HG03378 (cell line): ENCODE measurements at regions not wholly inside any gene's neighbourhood (a gene's known extent, or its start where the extent isn't known, plus 50 kb on each side); places are given as distances from the start of the nearest gene placed in this dataset.

ENCODE experiments used
- ATAC-seq: cut with Tn5 transposase; IDR thresholded peaks from one replicate; pipeline ENCODE4 v1.9.1; 2021; ENCODE audit warnings: mild to moderate bottlenecking, moderate library complexity; ENCODE audit not compliant: unreplicated experiment

DNA sequence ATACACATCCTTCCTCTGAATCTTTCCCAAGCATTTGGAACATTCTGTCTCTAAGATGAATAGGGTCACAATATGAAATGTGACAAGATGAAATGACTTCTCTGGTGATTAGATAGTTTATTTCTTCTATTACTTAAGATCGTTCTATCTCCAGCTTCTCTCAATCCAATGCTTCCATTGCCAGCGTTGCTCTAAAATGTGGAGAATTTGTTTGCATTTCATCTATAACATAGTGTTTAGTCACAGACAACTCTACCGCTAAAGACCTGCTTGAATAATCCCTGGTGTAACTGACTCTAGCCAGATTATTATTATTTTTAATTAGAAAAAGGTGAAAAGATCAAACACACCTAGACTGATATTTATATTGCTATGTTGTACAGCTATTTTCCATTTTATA lies 184.7 kb upstream of the PRICKLE1 start:
- ATAC-seq: no peak

DNA sequence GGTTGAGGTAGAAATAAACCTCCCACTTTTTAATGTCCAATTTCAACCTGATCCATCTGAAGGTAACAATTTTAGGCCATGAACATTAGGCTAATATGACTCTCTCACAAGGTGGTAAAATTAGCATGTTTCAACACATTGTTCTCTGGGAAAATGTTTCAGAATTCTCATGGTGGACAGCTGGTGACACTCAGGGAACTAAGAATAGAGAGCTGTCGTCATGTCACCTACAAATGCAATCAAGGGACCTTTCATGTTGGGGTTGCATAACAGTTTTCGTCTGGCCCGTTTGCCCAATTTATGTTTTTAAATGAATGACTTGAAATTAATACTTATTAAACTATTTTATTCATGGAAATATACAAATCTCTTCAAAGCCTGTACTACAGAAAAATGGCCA lies 180.7 kb upstream of the PRICKLE1 start:
- ATAC-seq: no peak

DNA sequence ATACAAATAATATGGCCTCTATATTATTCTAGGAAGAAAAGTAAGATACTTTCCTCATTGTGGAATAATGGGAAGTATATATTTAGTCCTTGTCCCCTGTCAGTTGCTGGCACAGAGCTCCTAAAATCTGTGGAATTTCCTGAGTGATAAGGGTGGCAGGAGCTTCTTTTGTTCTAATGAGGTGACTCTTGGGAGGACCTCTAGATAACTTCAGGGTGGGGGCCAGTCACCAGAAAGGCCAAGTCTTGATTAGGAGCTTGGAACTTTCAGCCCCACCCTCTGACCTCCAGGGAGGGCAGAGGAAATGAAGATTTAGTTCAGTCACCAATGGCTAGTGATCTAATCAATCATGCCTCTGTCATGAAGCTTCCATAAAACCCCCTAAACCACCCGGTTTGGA lies 179.9 kb upstream of the PRICKLE1 start:
- no peak for ATAC-seq

DNA sequence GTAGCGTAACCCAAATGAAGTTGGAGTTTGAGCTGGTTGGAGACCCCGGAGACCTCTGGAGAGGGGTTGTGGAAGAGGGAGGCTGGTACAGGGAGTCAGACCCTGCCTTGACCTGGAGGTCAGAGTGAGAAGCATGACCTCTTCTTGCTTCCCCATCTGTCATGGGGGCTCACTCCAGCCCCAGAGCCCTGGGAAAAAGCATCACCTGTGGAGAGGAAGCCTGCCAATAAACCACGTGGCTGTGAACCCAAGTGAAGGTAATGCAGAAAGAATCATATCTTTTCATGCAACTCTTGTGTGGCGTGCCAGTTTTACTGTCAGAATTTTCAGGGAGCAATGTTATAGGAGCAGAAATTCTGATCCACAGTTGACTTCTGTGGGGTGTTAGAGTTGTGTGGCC lies 178.5 kb upstream of the PRICKLE1 start:
- ATAC-seq: no peak

DNA sequence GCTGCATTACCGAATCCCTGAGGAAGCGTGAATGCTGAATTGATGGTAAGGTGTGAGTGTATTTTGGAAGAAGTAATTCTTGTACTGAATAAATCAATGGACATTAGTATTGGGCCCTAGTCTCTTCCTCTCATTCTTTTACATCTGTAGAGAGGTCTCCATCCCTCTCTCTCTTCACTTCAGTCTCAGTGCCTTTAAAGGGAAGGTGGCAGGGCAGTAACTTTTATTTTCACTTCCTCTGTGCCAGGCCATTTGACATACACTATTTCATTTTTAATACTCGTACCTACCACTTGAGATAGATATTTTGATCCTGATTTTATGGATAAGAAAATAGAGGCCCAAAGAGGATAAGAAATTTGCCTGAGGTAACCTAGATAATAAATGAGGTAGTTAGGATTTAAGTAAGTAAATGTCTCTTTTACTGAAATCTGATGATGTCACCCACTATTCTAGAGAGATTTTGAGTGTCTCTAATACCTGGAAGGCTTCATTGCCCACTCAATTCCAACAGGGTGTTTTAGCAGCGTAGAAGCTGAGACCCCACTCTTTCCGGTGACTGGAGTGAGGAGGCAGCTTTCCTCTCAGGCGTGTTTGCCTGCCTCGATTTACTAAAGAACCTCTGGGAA lies 177.9 kb upstream of the PRICKLE1 start:
- no peak for ATAC-seq

DNA sequence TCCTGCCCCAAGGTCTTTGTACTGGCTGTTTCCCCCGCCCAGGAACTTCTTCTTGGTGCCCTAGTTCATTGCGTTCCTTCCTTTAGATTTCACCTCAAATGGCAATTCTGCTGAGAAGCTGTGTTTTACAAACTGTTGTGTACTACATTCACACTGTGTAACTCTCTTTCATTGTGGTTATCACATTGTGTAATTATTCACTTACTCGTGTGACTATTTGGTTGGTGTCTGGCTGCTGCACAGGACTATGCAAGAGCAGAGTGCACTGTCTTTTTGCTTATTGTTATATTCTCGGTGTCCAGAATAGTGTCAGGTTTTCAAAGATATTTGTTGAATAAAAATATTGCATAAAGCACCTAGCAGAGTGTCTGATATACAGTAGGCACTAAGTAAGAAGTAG lies 177.2 kb upstream of the PRICKLE1 start:
- ATAC-seq: no peak

DNA sequence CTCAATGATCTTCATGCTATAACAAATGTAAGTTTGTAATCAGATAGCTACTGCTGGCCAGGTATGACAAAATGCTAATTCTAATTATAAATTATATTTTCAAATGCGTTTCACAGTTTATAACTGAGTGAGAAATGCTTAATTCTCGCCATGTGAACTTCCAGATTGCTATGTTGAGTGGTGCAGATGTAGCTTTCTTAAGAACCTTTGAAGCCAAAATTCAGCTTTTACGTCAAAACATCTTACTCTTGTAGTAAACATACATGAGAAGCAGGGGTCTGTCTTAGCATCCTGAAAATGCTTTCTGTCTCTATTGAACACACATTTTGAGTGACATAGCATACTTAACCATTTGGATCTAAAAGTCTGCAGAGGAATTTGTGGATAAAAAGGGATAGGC lies 176.5 kb upstream of the PRICKLE1 start:
- no peak for ATAC-seq

DNA sequence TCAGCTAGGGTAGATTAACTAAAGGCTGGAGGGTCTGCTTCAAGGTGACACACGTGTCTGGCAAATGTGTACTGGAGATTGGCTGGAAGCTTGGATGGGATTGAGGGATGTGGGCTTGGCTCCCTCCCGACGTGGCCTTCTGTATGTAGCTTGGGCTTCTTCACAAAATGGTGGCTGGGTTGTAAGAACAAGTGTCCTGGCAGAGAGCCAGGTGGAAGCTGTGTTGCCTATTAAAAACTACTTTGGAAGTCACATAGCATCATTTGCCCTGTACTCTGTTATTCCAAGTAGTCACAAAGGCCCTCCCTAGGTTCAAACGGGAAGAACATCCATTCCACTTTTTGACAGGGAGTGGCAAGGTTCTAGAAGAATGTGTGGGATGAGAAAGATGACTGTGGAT lies 174.1 kb upstream of the PRICKLE1 start:
- ATAC-seq: no peak

DNA sequence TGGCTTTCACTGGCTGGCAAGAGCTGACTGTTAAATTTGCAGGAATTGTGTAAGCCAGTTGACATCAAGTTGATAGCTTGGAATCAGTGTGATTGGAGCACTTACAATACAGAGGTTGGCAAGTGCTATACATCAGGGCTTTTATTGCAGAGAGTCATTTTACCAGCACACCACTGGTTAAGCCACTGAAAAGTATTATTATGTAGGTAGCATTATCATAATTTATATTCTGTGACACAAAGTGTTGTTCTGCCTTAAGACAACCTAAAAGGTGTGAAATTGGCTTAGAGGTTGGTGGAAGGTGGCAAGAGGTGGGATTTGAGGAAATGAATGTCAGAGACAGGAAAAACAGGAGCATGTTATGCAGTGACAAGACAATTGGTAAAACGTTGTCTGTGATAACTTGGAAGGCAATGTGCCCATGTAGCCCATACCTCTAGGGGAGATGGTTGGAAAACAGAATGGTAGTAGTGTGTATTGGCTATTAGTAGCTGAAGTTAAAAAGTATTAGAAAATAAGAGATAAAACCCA lies 172.9 kb upstream of the PRICKLE1 start:
- ATAC-seq: no peak

DNA sequence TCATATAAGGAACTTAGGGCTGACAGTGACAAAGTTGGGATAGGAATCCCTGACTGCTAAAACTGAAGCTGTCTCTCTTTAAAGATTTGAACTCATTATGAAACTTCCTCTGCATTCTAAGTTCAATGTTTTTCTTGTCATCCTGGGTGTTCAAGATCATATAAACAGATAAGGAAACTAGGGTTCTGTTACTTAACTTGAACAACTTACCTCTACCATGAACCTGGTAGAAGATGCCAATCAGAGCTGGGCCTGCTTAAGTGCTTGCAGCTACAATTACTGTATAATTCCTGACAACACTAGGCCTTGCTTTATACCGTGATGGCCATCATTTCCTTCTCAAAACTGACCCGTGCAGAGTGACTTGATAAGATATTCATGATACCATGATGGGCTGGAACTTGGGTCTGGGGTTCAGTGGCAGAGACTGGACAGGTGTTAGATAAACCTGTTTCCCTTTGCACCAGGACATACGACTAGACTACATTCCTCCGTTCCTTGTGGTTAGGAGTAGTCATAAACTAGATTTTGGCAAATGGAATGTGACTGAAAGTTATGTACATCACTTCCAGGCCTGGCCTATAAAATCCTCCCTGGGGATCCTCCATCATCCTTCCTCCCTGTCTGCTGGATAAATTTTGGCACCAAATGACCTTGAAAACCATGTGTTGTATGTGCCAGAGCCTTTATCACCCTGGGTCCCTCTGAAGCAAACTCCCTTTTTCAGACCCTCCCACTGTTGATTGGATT lies 172.2 kb upstream of the PRICKLE1 start:
- no peak for ATAC-seq

DNA sequence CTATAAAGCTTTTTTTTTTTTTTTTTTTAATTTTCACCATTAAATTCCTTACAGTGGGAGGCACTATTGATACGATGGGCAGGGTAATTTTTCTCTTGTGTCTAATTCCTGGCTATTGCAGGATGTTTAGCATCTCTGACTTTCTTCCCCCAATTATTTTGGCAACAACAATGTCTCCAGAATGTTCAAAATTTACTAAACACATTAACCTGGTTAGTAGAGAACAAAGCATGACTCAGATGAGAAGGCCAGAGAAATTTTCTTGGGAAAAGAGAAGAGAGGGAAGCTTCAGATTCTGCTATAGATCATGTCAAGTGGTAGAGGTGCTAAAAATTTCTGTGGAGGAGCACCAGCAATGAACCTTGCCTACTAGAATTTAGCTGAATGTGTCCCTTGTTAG lies 171.5 kb upstream of the PRICKLE1 start:
- no peak for ATAC-seq

DNA sequence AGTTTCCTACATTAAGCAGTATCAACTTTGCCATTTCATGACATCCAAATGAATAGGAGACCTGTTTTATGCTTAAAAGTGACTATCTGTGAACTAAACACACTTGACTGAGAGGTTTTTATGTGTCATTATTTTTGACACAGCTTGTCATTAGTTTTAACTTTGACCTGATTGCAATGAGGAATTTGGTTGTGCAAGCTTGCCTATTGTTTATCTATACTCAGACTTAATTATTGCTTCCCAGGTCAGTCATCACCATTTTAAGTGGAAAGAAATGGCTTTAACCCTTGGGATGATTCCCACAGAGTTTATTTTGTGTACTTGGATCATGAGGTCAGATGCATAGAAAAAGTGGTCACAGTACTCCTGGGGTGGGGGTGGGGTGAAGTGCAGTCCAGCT lies 171.0 kb upstream of the PRICKLE1 start:
- no peak for ATAC-seq

DNA sequence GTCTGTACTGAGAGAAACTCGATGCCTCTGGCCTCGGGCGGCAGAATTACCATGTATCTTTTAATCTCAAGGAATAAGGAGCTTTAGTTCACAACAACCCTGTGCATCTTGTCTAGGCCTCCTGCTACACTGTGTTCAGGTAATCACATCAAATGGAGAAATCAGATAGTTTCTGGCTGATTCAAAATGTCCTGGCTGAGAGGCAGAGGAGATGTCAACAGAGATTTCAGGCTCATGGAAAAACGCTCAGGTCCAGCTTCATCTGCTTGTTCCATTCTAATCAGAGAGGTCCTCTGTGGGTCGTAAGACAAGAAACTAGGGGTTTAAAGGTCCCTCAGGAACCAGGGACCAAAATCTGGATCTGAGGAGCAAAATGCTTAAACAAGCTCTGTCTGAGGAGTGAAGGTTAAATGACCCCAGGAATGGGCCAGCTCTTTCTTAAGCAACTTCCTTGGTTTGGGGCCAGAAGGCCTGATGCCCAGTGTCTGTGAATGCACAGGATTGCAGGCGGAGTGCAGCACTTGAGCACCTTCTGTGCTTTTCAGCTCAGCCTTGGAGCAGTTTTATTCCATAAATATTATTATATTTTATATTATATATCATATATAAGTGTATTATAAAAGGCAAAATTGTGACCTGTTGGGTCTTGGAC lies 170.2 kb upstream of the PRICKLE1 start:
- ATAC-seq: no peak

DNA sequence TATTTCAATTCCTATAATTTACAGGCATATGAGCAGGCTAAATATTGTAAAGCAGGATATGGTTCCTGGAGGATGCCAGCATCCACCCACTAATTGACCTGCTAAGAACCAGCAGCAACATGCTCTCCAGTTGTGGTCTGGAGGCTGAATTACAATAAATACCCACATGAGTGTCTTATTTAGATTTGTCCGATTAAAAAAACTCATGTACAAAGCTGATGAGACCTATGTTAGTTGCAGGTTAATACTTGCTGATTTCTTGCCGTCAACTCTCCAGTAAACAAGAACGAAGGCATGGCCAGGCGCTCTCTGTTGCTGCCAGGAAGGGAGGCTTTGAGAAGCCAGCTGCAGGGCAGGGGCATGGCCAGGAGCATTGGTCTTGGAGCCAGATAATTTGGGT lies 169.3 kb upstream of the PRICKLE1 start:
- no peak for ATAC-seq

DNA sequence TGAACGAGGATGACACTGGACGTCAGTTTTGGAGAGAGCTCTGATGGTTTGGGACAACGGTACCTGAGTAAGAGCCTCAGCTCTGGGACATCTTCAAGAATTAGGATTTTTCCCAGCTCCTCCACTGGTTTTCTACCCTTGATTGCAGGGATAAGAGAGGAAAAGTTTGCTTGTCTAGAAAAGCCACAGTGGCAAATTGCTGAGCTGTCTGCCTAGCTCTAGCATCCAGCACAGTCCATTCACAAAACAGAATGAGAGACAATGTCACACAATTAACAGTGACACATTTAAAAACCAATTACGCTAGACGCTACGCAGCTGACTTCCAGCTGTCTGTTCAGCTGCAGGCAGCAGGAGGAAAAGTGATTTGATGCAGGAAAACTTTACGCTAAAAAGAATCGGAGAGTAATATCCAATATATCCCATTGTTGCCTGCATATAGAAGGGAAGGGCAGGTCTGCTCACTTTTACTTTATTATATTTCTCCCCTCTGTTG lies 168.1 kb upstream of the PRICKLE1 start:
- no peak for ATAC-seq

DNA sequence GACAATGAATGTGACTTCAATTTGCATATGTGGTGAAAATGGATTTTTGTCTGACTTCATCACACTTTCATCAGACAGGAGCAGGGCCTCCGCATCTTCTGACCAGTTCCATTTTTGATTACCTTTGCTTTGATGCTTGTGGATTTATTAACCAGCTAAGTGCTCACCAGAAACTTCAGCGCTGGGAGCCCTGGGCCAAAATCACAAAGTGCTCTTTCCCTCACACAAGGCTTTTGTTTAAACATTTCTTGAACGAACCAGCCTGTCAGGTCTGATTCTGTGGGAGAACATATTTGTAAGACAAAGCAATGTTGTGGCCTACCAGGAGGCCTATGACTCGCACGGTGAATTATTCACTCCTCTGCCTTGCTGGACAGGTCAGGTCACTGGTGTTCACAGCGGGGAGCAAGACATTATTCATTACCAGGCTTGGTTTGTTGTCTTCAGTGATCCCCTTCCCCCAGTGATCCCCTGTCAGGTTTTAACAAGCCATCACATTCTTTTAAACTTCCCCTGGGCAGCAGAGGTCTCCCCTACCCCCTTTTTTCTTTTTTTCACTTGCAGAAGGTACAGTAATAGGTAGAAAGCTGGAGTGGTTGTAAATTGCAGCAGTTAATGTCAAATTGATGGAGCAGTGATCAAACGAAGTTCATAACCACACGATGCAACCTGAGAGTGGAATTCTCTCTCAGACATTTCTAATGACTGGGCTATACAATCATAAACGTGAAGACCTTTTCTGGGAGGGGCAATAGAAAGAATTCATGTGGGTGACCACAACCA lies 167.5 kb upstream of the PRICKLE1 start:
- ATAC-seq: peak; percentile 54

DNA sequence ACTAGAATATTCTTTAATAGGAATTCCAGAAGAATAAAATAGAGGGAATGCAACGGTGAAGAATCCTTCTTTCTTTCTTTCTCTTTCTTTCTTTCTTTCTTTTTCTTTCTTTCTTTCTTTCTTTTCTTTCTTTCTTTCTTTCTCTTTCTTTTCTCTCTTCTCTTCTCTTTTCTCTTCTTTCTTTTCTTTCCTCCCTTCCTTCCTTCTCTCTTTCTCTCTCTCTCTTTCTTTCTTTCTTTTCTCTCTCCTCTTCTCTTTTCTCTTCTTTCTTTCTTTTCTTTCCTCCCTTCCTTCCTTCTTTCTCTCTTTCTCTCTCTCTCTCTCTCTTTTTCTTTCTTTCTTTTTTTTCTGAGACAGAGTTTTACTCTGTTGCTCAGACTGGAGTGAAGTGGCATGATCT lies 160.8 kb upstream of the PRICKLE1 start:
- no peak for ATAC-seq

DNA sequence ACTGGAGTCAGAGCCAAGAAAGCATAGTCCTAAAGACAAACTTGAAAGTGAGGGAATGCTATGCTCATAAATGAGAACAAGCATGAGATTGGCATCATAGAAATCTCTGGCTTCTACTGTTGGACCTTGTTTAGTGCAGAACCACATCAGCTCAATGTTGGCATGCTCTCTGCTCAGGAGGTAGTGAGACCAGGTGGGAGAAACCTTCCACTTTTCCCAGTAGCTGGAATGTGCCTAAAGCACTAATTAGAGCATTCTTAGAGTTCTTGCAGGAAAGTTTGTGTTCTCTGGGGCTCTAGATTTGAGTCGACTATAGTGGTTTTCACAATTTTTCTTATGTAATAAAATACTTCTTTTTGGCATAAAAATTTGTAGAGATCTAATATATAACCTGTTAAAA lies 159.7 kb upstream of the PRICKLE1 start:
- ATAC-seq: no peak

DNA sequence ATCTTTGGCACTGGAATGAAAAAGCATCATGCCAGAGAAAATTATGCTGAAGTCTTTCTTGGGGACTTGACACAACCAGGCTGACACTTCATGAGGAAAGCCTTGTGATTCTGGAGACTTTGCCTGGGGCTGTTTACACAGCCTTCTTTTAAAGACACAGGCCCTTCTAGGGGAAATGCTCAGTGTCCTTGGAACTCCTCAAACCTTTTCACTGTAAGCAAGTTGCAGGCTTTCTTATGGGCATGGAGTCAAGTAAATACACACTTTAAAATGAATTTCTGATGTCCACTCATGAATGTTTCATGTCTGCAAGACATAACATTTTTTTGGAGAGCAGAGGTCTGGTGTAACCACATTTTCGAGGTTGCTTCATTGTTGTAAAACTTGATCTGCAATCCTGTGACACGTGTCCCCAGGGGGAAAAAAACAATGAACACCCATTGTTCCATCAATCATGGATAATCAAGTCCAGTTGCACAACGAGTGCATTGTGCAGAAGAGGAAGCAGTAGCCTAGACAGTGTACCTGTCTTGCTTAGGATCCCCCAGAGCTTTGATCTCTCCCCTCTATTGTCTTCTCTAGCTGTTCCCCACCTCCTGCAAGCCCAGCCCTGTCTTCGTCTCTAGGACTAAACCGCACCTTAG lies 155.1 kb upstream of the PRICKLE1 start:
- no peak for ATAC-seq

DNA sequence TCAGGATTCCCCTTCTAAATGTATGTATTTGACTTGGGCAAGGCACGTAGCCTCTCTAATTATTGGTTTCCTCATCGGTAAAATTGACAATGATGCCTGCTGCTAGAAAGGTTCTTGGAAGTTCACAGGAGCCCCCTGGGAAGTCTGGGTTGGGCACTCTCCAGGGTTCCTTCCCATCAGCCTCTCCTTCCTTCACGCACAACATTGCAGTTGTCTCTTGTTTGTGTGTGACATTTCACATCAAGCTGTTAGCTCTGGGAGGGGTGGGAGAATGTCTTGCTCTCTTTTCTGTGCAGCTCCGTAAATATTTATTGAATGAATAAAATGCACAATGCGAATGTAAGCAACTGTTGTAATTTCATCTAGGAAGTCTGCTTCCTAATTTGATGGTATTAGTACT lies 153.2 kb upstream of the PRICKLE1 start:
- ATAC-seq: no peak
